Trophoblast cell (in vitro differentiated cells and primary cell): ENCODE measurements at regions not wholly inside any gene's neighbourhood (a gene's known extent, or its start where the extent isn't known, plus 50 kb on each side); places are given as distances from the start of the nearest gene placed in this dataset.

Source experiments
- DNase-seq, 2 donors: peaks; one replicate each; pipeline ENCODE4 v3.0.0-alpha.2; 2016
- H2AFZ ChIP-seq: 2 replicates; pipeline ENCODE4 v1.6.1; 2013; ENCODE audit warnings: low read length, moderate library complexity, mild to moderate bottlenecking; ENCODE audit not compliant: insufficient read depth, poor library complexity
- H2AK5ac ChIP-seq: 2 replicates; pipeline ENCODE4 v1.6.1; 2013; ENCODE audit warnings: mild to moderate bottlenecking, low read length
- H2BK120ac ChIP-seq: 2 replicates; pipeline ENCODE4 v1.6.1; 2013; ENCODE audit warnings: low read length, mild to moderate bottlenecking, moderate library complexity; ENCODE audit not compliant: insufficient read depth, poor library complexity
- H2BK12ac ChIP-seq: 2 replicates; pipeline ENCODE4 v1.6.1; 2013; ENCODE audit warnings: mild to moderate bottlenecking, low read length, moderate library complexity
- H2BK5ac ChIP-seq: 2 replicates; pipeline ENCODE4 v1.6.1; 2013; ENCODE audit warnings: low read length, low read depth, moderate library complexity, mild to moderate bottlenecking; ENCODE audit not compliant: poor library complexity
- H3K14ac ChIP-seq: 2 replicates; pipeline ENCODE4 v1.6.1; 2013; ENCODE audit warnings: mild to moderate bottlenecking, low read length
- H3K18ac ChIP-seq: 2 replicates; pipeline ENCODE4 v1.6.1; 2013; ENCODE audit warnings: mild to moderate bottlenecking, low read length
- H3K23ac ChIP-seq: 2 replicates; pipeline ENCODE4 v1.6.1; 2013; ENCODE audit warnings: low read length
- H3K27ac ChIP-seq: 2 replicates; pipeline ENCODE4 v1.5.1; 2013; ENCODE audit warnings: low read depth, mild to moderate bottlenecking, inconsistent platforms, low read length, moderate library complexity
- H3K27me3 ChIP-seq: 2 replicates; pipeline ENCODE4 v1.6.1; 2013; ENCODE audit warnings: inconsistent platforms, mild to moderate bottlenecking, low read length, moderate library complexity; ENCODE audit not compliant: insufficient read depth
- H3K36me3 ChIP-seq, 2 experiments: 1 replicate in 1 of 2; 2 replicates in 1 of 2; pipeline ENCODE4 v1.6.1; 2013; ENCODE audit warnings: low read length in 2 of 2, mild to moderate bottlenecking in 2 of 2, moderate library complexity in 1 of 2; ENCODE audit not compliant: insufficient read depth in 2 of 2, control insufficient read depth in 1 of 2
- H3K4ac ChIP-seq: 2 replicates; pipeline ENCODE4 v1.6.1; 2013; ENCODE audit warnings: low read depth, mild to moderate bottlenecking, low read length, moderate library complexity
- H3K4me1 ChIP-seq, 2 experiments: 1 replicate in 1 of 2; 2 replicates in 1 of 2; pipeline ENCODE4 v1.6.1; 2013; ENCODE audit warnings: low read length in 2 of 2, mild to moderate bottlenecking in 2 of 2, moderate library complexity in 1 of 2; ENCODE audit not compliant: insufficient read depth in 2 of 2, control insufficient read depth in 1 of 2
- H3K4me2 ChIP-seq: 2 replicates; pipeline ENCODE4 v1.6.1; 2013; ENCODE audit warnings: inconsistent platforms, mild to moderate bottlenecking, low read length, moderate library complexity
- H3K4me3 ChIP-seq: 2 replicates; pipeline ENCODE4 v1.5.1; 2013; ENCODE audit warnings: mild to moderate bottlenecking, low read depth, low read length, inconsistent platforms
- H3K79me1 ChIP-seq: one replicate; pipeline ENCODE4 v1.6.1; 2013; ENCODE audit warnings: low read length
- H3K79me2 ChIP-seq: 2 replicates; pipeline ENCODE4 v1.6.1; 2013; ENCODE audit warnings: low read length, mild to moderate bottlenecking; ENCODE audit not compliant: control insufficient read depth, insufficient read depth, poor library complexity
- H3K9ac ChIP-seq: 2 replicates; pipeline ENCODE4 v1.6.1; 2013; ENCODE audit warnings: mild to moderate bottlenecking, low read length
- H3K9me3 ChIP-seq: 2 replicates; pipeline ENCODE4 v1.6.1; 2013; ENCODE audit warnings: low read depth, mild to moderate bottlenecking, control low read depth, inconsistent platforms, low read length; ENCODE audit not compliant: insufficient read depth
- H4K12ac ChIP-seq: 2 replicates; pipeline ENCODE4 v1.6.1; 2013; ENCODE audit warnings: low read depth, mild to moderate bottlenecking, low read length, moderate library complexity
- H4K8ac ChIP-seq: 2 replicates; pipeline ENCODE4 v1.6.1; 2013; ENCODE audit warnings: low read depth, mild to moderate bottlenecking, low read length, moderate library complexity
- H4K91ac ChIP-seq: one replicate; pipeline ENCODE4 v1.6.1; 2013; ENCODE audit warnings: low read depth, mild to moderate bottlenecking, low read length, moderate library complexity
- WGBS: extraction: QIAGEN DNeasy Blood & Tissue Kit; methylation state at CpG from one replicate; pipeline ENCODE4 v1.1.7; 2013; ENCODE audit warnings: missing lambda C conversion rate; ENCODE audit not compliant: insufficient read length, insufficient coverage; ENCODE audit errors: extremely low coverage; 5-methylcytosine and 5-hydroxymethylcytosine counted together

DNA sequence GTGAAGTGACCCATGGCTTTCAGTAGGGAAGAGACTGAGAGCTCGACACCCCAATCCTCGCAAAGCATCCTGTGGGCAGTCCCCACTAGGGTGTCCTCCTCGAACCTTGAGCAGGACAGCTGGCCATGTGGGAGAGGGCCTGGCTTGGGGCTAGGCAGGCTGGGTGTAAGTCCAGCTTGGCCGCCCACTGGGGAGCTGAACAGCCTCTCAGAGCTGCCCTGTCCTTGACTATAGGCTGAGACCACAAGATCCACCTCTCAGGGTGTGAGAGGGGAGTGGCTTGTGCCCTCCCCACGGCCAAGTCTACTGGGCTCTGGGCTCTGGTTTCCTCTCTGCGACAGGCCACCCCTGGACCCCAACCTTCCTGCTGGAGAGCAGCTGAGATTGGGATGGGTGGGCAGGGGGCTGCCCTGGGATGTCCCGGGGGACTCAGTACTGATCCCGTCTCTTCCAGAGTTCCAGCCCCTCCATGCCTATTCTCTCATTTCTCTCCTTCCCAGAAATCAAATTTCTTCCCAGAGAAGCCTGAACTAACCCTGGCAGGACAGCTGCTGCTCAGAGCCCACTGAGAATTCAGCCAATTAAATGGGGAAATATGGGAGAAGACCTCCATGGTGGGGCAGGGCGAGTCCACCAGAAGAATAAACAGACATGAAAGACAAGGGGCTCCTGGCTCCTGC, 282.9 kb downstream of the PTPRU start:
- Histone ChIP-seq H3K9ac (no peak overlapping the region), H3K27ac (no peak overlapping the region), H3K36me3 (no peaks in the 10 kb centered on the region), H3K4me2 (no peak overlapping the region), H2AK5ac (no peak overlapping the region), H4K12ac (no peak overlapping the region), H3K18ac (no peak overlapping the region), H3K4ac (no peak overlapping the region), H3K79me1 (no peaks in the 10 kb centered on the region), H2BK12ac (no peak overlapping the region), H3K14ac (no peak overlapping the region), H3K27me3 (no peaks in the 10 kb centered on the region), H4K8ac (no peak overlapping the region), H3K9me3 (peaks cover 3% of the 10 kb centered on the region), H3K4me1 (no peaks in the 10 kb centered on the region), H3K79me2 (no peaks in the 10 kb centered on the region), H4K91ac (no peak overlapping the region), H2AFZ (no peak overlapping the region), H2BK5ac (no peak overlapping the region), H2BK120ac (no peak overlapping the region), H3K4me3 (no peak overlapping the region), H3K23ac (no peak overlapping the region)
- DNase-seq, result no peak
- WGBS, result no CpG with 5 or more reads among the region's 9 CpGs

DNA sequence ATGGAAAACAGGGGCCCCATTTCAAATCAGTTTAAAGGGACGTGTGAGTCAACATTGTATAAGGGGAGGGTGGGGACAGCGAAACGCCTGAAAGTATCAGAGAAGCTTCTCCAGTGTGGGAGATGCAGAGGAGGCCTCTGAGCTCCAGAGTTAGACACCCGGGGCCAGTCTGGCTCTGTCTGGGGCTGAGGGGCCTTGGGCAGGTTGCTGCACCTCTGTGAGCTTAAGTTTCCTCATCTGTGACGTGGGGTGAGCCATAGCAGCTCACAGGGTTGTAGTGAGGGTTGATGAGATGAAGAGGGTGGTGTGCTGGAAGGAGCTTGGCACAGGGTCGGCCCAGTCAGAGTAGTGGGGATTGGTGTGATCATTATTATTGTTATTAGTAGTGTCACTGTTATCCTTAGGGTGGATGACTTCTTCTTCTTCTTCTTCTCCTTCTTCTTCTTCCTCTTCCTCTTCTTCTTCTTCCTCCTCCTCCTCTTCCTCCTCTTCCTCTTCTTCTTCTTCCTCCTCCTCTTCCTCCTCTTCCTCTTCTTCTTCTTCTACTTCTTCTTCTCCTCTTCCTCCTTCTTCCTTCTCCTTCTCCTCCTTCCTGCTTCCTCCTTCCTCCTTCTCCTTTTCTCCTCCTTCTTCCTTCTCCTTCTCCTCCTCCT, 282.0 kb downstream of the PTPRU start:
- Histone ChIP-seq H3K14ac (no peak overlapping the region), H2BK5ac (no peak overlapping the region), H3K79me2 (no peaks in the 10 kb centered on the region), H3K4me2 (no peak overlapping the region), H3K27me3 (no peaks in the 10 kb centered on the region), H3K4me1 (no peaks in the 10 kb centered on the region), H2BK12ac (no peak overlapping the region), H3K4ac (no peak overlapping the region), H3K36me3 (no peaks in the 10 kb centered on the region), H2BK120ac (no peak overlapping the region), H3K18ac (no peak overlapping the region), H3K4me3 (no peak overlapping the region), H3K27ac (no peak overlapping the region), H4K91ac (no peak overlapping the region), H2AK5ac (no peak overlapping the region), H3K9ac (no peak overlapping the region), H3K23ac (no peak overlapping the region), H4K8ac (no peak overlapping the region), H2AFZ (no peak overlapping the region), H4K12ac (no peak overlapping the region), H3K9me3 (peaks cover 1% of the 10 kb centered on the region), H3K79me1 (no peaks in the 10 kb centered on the region)
- WGBS, result no CpG with 5 or more reads among the region's 6 CpGs
- DNase-seq, result no peak

GRCh38 chr1:29517251-29518086, 281.1 kb downstream of the PTPRU start:
- no peak overlapping the region for H3K4ac ChIP-seq
- H3K36me3 ChIP-seq, result no peaks in the 10 kb centered on the region
- no peaks in the 10 kb centered on the region for H3K79me2 ChIP-seq
- H3K27ac ChIP-seq, result no peak overlapping the region
- no peak overlapping the region for H4K12ac ChIP-seq
- no peak overlapping the region for H2BK120ac ChIP-seq
- no peak overlapping the region for H4K91ac ChIP-seq
- no peak overlapping the region for H3K9ac ChIP-seq
- peaks cover 1% of the 10 kb centered on the region for H3K9me3 ChIP-seq
- H3K23ac ChIP-seq, result no peak overlapping the region
- WGBS, result no CpG with 5 or more reads among the region's 8 CpGs
- no peak overlapping the region for H3K4me3 ChIP-seq
- no peak overlapping the region for H2BK5ac ChIP-seq
- H2AFZ ChIP-seq, result no peak overlapping the region
- no peak overlapping the region for H3K14ac ChIP-seq
- H2BK12ac ChIP-seq, result no peak overlapping the region
- no peak overlapping the region for H3K18ac ChIP-seq
- no peaks in the 10 kb centered on the region for H3K27me3 ChIP-seq
- H4K8ac ChIP-seq, result no peak overlapping the region
- H3K4me2 ChIP-seq, result no peak overlapping the region
- no peak for DNase-seq
- no peaks in the 10 kb centered on the region for H3K4me1 ChIP-seq
- no peak overlapping the region for H2AK5ac ChIP-seq
- no peaks in the 10 kb centered on the region for H3K79me1 ChIP-seq

GRCh38 chr1:29516063-29516820, 279.9 kb downstream of the PTPRU start:
- no peaks in the 10 kb centered on the region for H3K79me1 ChIP-seq
- H3K4ac ChIP-seq, result no peak overlapping the region
- no peaks in the 10 kb centered on the region for H3K4me1 ChIP-seq
- H4K12ac ChIP-seq, result no peak overlapping the region
- H3K4me3 ChIP-seq, result no peak overlapping the region
- H3K27me3 ChIP-seq, result no peaks in the 10 kb centered on the region
- H3K4me2 ChIP-seq, result no peak overlapping the region
- H2BK120ac ChIP-seq, result no peak overlapping the region
- no peaks in the 10 kb centered on the region for H3K79me2 ChIP-seq
- no peak overlapping the region for H3K18ac ChIP-seq
- no peak overlapping the region for H4K8ac ChIP-seq
- H2AFZ ChIP-seq, result no peak overlapping the region
- H3K36me3 ChIP-seq, result no peaks in the 10 kb centered on the region
- no peak overlapping the region for H2BK12ac ChIP-seq
- no peak for DNase-seq
- peaks cover 1% of the 10 kb centered on the region for H3K9me3 ChIP-seq
- no peak overlapping the region for H3K27ac ChIP-seq
- H2AK5ac ChIP-seq, result no peak overlapping the region
- H3K9ac ChIP-seq, result no peak overlapping the region
- no peak overlapping the region for H3K14ac ChIP-seq
- no peak overlapping the region for H4K91ac ChIP-seq
- no peak overlapping the region for H2BK5ac ChIP-seq
- no peak overlapping the region for H3K23ac ChIP-seq
- WGBS, result no CpG with 5 or more reads among the region's 5 CpGs
